ENCODE measurements at regions not wholly inside any gene's neighbourhood (a gene's known extent, or its start where the extent isn't known, plus 50 kb on each side); places are given as distances from the start of the nearest gene placed in this dataset.

- no peak for TF ChIP-seq CTCF (IDR thresholded peaks at IDR 0.05; ENCODE audit: low read depth, low read length)
- no peak for TF ChIP-seq POLR2A (IDR thresholded peaks at IDR 0.05; ENCODE audit: extremely low read depth, insufficient read length)
- no peak for TF ChIP-seq MAX (IDR thresholded peaks at IDR 0.05; ENCODE audit: low read depth, low read length)
Measured at GRCh38 chr4:152099981-152100378, 339.2 kb upstream of the GATB start.

Measured in NB4 (cell line).